IMR-90 (cell line): ENCODE measurements at regions not wholly inside any gene's neighbourhood (a gene's known extent, or its start where the extent isn't known, plus 50 kb on each side); places are given as distances from the start of the nearest gene placed in this dataset.

Experiments used
- ATAC-seq: fragments of 200-7000 bp; cut with Tn5 transposase; 2 replicates; pipeline ENCODE4 v1.9.1; 2020; ENCODE audit warnings: low read depth, mild to moderate bottlenecking, moderate library complexity
- BruUV-seq: library from RNA; stranded (reverse); fragments of 400-500 nt; replicated peaks from 2 replicates; lab custom pipeline; 2021; lab: Mats Ljungman, UMichigan
- CTCF ChIA-PET: fragments of 300-600 bp; formaldehyde crosslinking; extraction: SDS; loops from one replicate; lab custom pipeline; 2021; ENCODE audit warnings: antibody characterized with exemption; lab: Yijun Ruan, JAX
- POLR2A ChIA-PET: fragments of 300-600 bp; sonication (Branson Sonifier 250); formaldehyde crosslinking; loops from one replicate; lab custom pipeline; 2022; ENCODE audit warnings: antibody characterized with exemption; ENCODE audit not compliant: unreplicated experiment; lab: Charles Lee
- DNase-seq: peaks from one replicate; pipeline ENCODE4 v3.0.0; 2013
- H2AFZ ChIP-seq: replicated peaks from 2 replicates; pipeline ENCODE3; 2013; ENCODE audit warnings: low read length, mild to moderate bottlenecking; ENCODE audit not compliant: poor library complexity
- H2AK5ac ChIP-seq: 2 replicates; pipeline ENCODE4 v1.6.1; 2013; ENCODE audit warnings: low read depth, low read length, inconsistent platforms
- H2AK9ac ChIP-seq: replicated peaks from 2 replicates; pipeline ENCODE3; 2013; ENCODE audit warnings: mild to moderate bottlenecking, low read depth, low read length, moderate library complexity; ENCODE audit not compliant: poor library complexity
- H2BK120ac ChIP-seq: 2 replicates; pipeline ENCODE4 v1.6.1; 2013; ENCODE audit warnings: low read depth, low read length, inconsistent platforms
- H2BK15ac ChIP-seq: 3 replicates; pipeline ENCODE4 v1.6.1; 2013; ENCODE audit warnings: low read depth, low read length, inconsistent platforms
- H2BK20ac ChIP-seq: 2 replicates; pipeline ENCODE4 v1.6.1; 2013; ENCODE audit warnings: low read depth, mild to moderate bottlenecking, inconsistent platforms, low read length, moderate library complexity
- H2BK5ac ChIP-seq: 2 replicates; pipeline ENCODE4 v1.6.1; 2013; ENCODE audit warnings: mild to moderate bottlenecking, low read depth, low read length, inconsistent platforms; ENCODE audit not compliant: poor library complexity, severe bottlenecking
- H3K14ac ChIP-seq: replicated peaks from 2 replicates; pipeline ENCODE4 v1.6.1; 2013; ENCODE audit warnings: low read depth, low read length, inconsistent platforms
- H3K18ac ChIP-seq: 2 replicates; pipeline ENCODE4 v1.6.1; 2013; ENCODE audit warnings: low read depth, low read length, control low read depth
- H3K23ac ChIP-seq: 2 replicates; pipeline ENCODE4 v1.6.1; 2013; ENCODE audit warnings: low read depth, low read length, inconsistent platforms
- H3K27ac ChIP-seq: 2 replicates; pipeline ENCODE4 v1.5.1; 2013; ENCODE audit warnings: mild to moderate bottlenecking, control low read depth, low read length; ENCODE audit not compliant: insufficient read depth
- H3K27me3 ChIP-seq: 2 replicates; pipeline ENCODE4 v1.6.1; 2013; ENCODE audit warnings: low read length; ENCODE audit not compliant: control insufficient read depth, insufficient read depth
- H3K36me3 ChIP-seq: 2 replicates; pipeline ENCODE4 v1.6.1; 2013; ENCODE audit warnings: low read length, mixed read lengths; ENCODE audit not compliant: control insufficient read depth, insufficient read depth
- H3K4ac ChIP-seq: 2 replicates; pipeline ENCODE4 v1.6.1; 2013; ENCODE audit warnings: low read depth, low read length, inconsistent platforms
- H3K4me1 ChIP-seq: 2 replicates; pipeline ENCODE4 v1.6.1; 2013; ENCODE audit warnings: low read length, mixed read lengths; ENCODE audit not compliant: control insufficient read depth, insufficient read depth
- H3K4me2 ChIP-seq: 2 replicates; pipeline ENCODE4 v1.6.1; 2013; ENCODE audit warnings: low read depth, mild to moderate bottlenecking, control low read depth, low read length, moderate library complexity
- H3K4me3 ChIP-seq: 2 replicates; pipeline ENCODE4 v1.5.1; 2013; ENCODE audit warnings: low read depth, mild to moderate bottlenecking, control low read depth, low read length, moderate library complexity; ENCODE audit not compliant: insufficient read depth
- H3K56ac ChIP-seq: 2 replicates; pipeline ENCODE4 v1.6.1; 2013; ENCODE audit warnings: low read length, inconsistent platforms; ENCODE audit not compliant: insufficient read depth; ENCODE audit errors: extremely low read depth
- H3K79me1 ChIP-seq, 2 experiments: 2 replicates each; pipeline ENCODE4 v1.6.1; 2013; ENCODE audit warnings: low read length in 2 of 2, inconsistent platforms in 1 of 2, low read depth in 1 of 2
- H3K9ac ChIP-seq: 2 replicates; pipeline ENCODE4 v1.6.1; 2013; ENCODE audit warnings: low read depth, low read length, control low read depth
- H3K9me1 ChIP-seq: 2 replicates; pipeline ENCODE4 v1.6.1; 2013; ENCODE audit warnings: low read length, inconsistent platforms; ENCODE audit not compliant: insufficient read depth
- H3K9me3 ChIP-seq: 2 replicates; pipeline ENCODE4 v1.6.1; 2013; ENCODE audit warnings: low read length; ENCODE audit not compliant: control insufficient read depth, insufficient read depth
- H4K20me1 ChIP-seq: 2 replicates; pipeline ENCODE4 v1.6.1; 2013; ENCODE audit warnings: low read length, inconsistent platforms; ENCODE audit not compliant: insufficient read depth
- H4K5ac ChIP-seq: 2 replicates; pipeline ENCODE4 v1.6.1; 2013; ENCODE audit warnings: mild to moderate bottlenecking, low read depth, low read length, control low read depth
- H4K8ac ChIP-seq, 2 experiments: 2 replicates each; pipeline ENCODE4 v1.6.1; 2013; ENCODE audit warnings: low read depth in 2 of 2, low read length in 2 of 2, control low read depth in 1 of 2, inconsistent platforms in 1 of 2
- H4K91ac ChIP-seq: 2 replicates; pipeline ENCODE4 v1.6.1; 2013; ENCODE audit warnings: low read depth, low read length, inconsistent platforms; ENCODE audit not compliant: insufficient read depth
- CHD1 ChIP-seq: IDR thresholded peaks from 2 replicates; pipeline ENCODE4 v1.6.1; 2012; ENCODE audit warnings: low read depth, low read length, improper control_type of control experiment
- MAZ ChIP-seq: IDR thresholded peaks from 2 replicates; pipeline ENCODE4 v1.6.1; 2012; ENCODE audit warnings: low read depth, mild to moderate bottlenecking, low read length, improper control_type of control experiment, moderate library complexity, borderline replicate concordance
- POLR2A ChIP-seq: IDR thresholded peaks from 2 replicates; pipeline ENCODE4 v1.6.1; 2012; ENCODE audit warnings: mild to moderate bottlenecking, low read depth, low read length
- RAD21 ChIP-seq: IDR thresholded peaks from 2 replicates; pipeline ENCODE4 v1.6.1; 2012; ENCODE audit warnings: low read length, improper control_type of control experiment
- RCOR1 ChIP-seq: IDR thresholded peaks from 2 replicates; pipeline ENCODE4 v1.6.1; 2012; ENCODE audit warnings: mild to moderate bottlenecking, low read length, improper control_type of control experiment; ENCODE audit not compliant: insufficient replicate concordance
- RFX5 ChIP-seq: IDR thresholded peaks from 2 replicates; pipeline ENCODE4 v1.8.0; 2012; ENCODE audit warnings: low read depth, mild to moderate bottlenecking, low read length, moderate library complexity
- SMC3 ChIP-seq: fragments of 150-350 bp; IDR thresholded peaks from 2 replicates; pipeline ENCODE4 v1.6.1; 2016; ENCODE audit warnings: low read depth, mild to moderate bottlenecking, antibody characterized with exemption, low read length, moderate library complexity
- WGBS, 2 experiments: methylation state at CpG; one replicate each; pipeline versions ENCODE4 v1.1.5 to v1.1.7; 2013; ENCODE audit warnings: missing lambda C conversion rate in 2 of 2; ENCODE audit not compliant: insufficient read length in 1 of 2; ENCODE audit errors: extremely low coverage in 2 of 2; 5-methylcytosine and 5-hydroxymethylcytosine counted together
- dilution Hi-C: fragments of 300-500 bp; cut with HindIII; formaldehyde crosslinking; loops from one replicate; pipeline ENCODE4 v1.14.3; 2018; ENCODE audit warnings: low sequenced_read_pairs; ENCODE audit not compliant: unreplicated experiment
- in situ Hi-C: fragments of 300-500 bp; cut with MboI; formaldehyde crosslinking; loops from 3 replicates; pipeline ENCODE4 v1.14.3; 2019; ENCODE audit warnings: low sequenced_read_pairs, inconsistent platforms, mixed read lengths
- intact Hi-C: fragments of 100-400 bp; cut with micrococcal nuclease; formaldehyde crosslinking; loops from 2 replicates; pipeline ENCODE4 v1.10.0; 2022

DNA sequence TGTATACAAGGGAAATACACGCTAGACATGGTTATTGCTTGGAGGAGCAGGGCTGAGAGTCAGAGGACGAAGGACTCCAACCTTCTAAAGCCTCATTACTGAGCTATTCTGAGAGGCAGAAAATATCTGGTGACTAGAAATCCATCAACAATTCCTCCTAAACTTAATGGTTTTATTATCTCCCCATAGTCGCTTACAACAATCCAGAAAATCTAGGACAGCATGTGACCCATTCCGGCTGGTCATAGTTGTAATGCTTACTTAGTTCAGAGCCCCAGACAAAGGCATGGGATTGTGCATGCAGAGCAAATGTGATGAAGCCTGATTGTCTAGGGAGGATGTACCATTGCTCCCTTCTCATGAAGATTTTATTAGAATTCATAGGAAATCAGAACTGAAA, 114.5 kb upstream of the PLXNA2 start:
- TF ChIP-seq CHD1 (no peak), SMC3 (no peak), RCOR1 (no peak), MAZ (no peak), POLR2A (no peak), RAD21 (no peak), RFX5 (no peak)

More for the DNA sequence above, 114.5 kb upstream of the PLXNA2 start:
- no peak overlapping the region for H2BK15ac ChIP-seq
- no peak overlapping the region for H2AFZ ChIP-seq
- no peak overlapping the region for H2BK20ac ChIP-seq
- no peaks in the 10 kb centered on the region for H4K20me1 ChIP-seq
- no peak overlapping the region for H4K8ac ChIP-seq
- dilution Hi-C loops: no loop called here
- H3K4ac ChIP-seq: no peak overlapping the region
- no peaks in the 10 kb centered on the region for H3K9me1 ChIP-seq
- in situ Hi-C loops: no loop called here
- ChIA-PET CTCF (no interaction called here), POLR2A (no interaction called here)
- ATAC-seq (no peak), DNase-seq (no peak)
- H2BK120ac ChIP-seq: no peak overlapping the region
- no CpG with 5 or more reads among the region's 4 CpGs for WGBS, 2 experiments
- H3K4me2 ChIP-seq: no peak overlapping the region
- H3K79me1 ChIP-seq: no peaks in the 10 kb centered on the region
- no peak overlapping the region for H2BK5ac ChIP-seq
- no peaks in the 10 kb centered on the region for H3K27me3 ChIP-seq
- no peak overlapping the region for H4K91ac ChIP-seq
- no TSS peak for BruUV-seq
- no peaks in the 10 kb centered on the region for H3K4me1 ChIP-seq
- no peak overlapping the region for H3K9ac ChIP-seq
- no peak overlapping the region for H3K14ac ChIP-seq
- no peak overlapping the region for H3K23ac ChIP-seq
- H3K27ac ChIP-seq: no peak overlapping the region
- intact Hi-C loops: no loop called here
- no peak overlapping the region for H2AK5ac ChIP-seq
- peaks cover 2% of the 10 kb centered on the region; the same call in 1 of the 2 replicates for H3K9me3 ChIP-seq
- no peak overlapping the region for H4K5ac ChIP-seq
- no peak overlapping the region for H3K4me3 ChIP-seq
- H3K36me3 ChIP-seq: no peaks in the 10 kb centered on the region
- no peak overlapping the region for H3K56ac ChIP-seq
- H3K18ac ChIP-seq: no peak overlapping the region
- no peak overlapping the region for H2AK9ac ChIP-seq
